HEK293T (cell line): ENCODE measurements at regions not wholly inside any gene's neighbourhood (a gene's known extent, or its start where the extent isn't known, plus 50 kb on each side); places are given as distances from the start of the nearest gene placed in this dataset.

Source experiments
- CTCF ChIA-PET: fragments of 350-600 bp; formaldehyde crosslinking; extraction: SDS; loops from one replicate; lab custom pipeline; 2021; ENCODE audit warnings: antibody characterized with exemption, inconsistent platforms; lab: Yijun Ruan, JAX
- POLR2A ChIA-PET: fragments of 350-600 bp; formaldehyde crosslinking; extraction: SDS; loops from one replicate; lab custom pipeline; 2020; ENCODE audit warnings: antibody characterized with exemption, inconsistent platforms; lab: Yijun Ruan, JAX
- DNase-seq: peaks from one replicate; pipeline ENCODE4 v3.0.0; 2012; ENCODE audit warnings: mixed read lengths; ENCODE audit errors: extremely low spot score
- ARNT ChIP-seq: fragments of 450-650 bp; IDR thresholded peaks from 2 replicates; pipeline ENCODE4 v1.6.1; 2017; ENCODE audit warnings: mild to moderate bottlenecking
- BHLHE40 ChIP-seq: fragments of 450-650 bp; IDR thresholded peaks from 2 replicates; pipeline ENCODE4 v1.6.1; 2016; ENCODE audit warnings: mild to moderate bottlenecking, moderate library complexity, borderline replicate concordance
- CTBP1 ChIP-seq: fragments of 450-650 bp; IDR thresholded peaks from 2 replicates; pipeline ENCODE4 v1.6.1; 2016; ENCODE audit warnings: borderline replicate concordance
- ELF4 ChIP-seq: fragments of 450-650 bp; IDR thresholded peaks from 2 replicates; pipeline ENCODE4 v1.6.1; 2017; ENCODE audit warnings: antibody characterized with exemption
- FOXA1 ChIP-seq: fragments of 450-650 bp; IDR thresholded peaks from 2 replicates; pipeline ENCODE4 v1.6.1; 2016; ENCODE audit warnings: mild to moderate bottlenecking
- FOXK2 ChIP-seq: fragments of 450-650 bp; IDR thresholded peaks from 2 replicates; pipeline ENCODE4 v1.6.1; 2016; ENCODE audit warnings: mild to moderate bottlenecking
- FOXM1 ChIP-seq: fragments of 450-650 bp; IDR thresholded peaks from 2 replicates; pipeline ENCODE4 v1.6.1; 2017; ENCODE audit warnings: mild to moderate bottlenecking, borderline replicate concordance
- HDGF ChIP-seq: fragments of 450-650 bp; IDR thresholded peaks from 2 replicates; pipeline ENCODE4 v1.6.1; 2017; ENCODE audit warnings: antibody characterized with exemption, borderline replicate concordance
- L3MBTL2 ChIP-seq: fragments of 450-650 bp; conservative IDR thresholded peaks from 2 replicates; pipeline ENCODE4 v1.6.1; 2016; ENCODE audit warnings: mild to moderate bottlenecking
- LEF1 ChIP-seq: fragments of 450-650 bp; IDR thresholded peaks from 2 replicates; pipeline ENCODE4 v1.6.1; 2017; ENCODE audit warnings: mild to moderate bottlenecking, borderline replicate concordance
- NFRKB ChIP-seq: fragments of 450-650 bp; IDR thresholded peaks from 2 replicates; pipeline ENCODE4 v1.6.1; 2016; ENCODE audit warnings: mild to moderate bottlenecking, moderate library complexity
- PKNOX1 ChIP-seq: fragments of 450-650 bp; IDR thresholded peaks from 2 replicates; pipeline ENCODE4 v1.6.1; 2016
- SP1 ChIP-seq: fragments of 450-650 bp; IDR thresholded peaks from 2 replicates; pipeline ENCODE4 v1.6.1; 2017
- SUZ12 ChIP-seq: fragments of 450-650 bp; IDR thresholded peaks from 2 replicates; pipeline ENCODE4 v1.6.1; 2016; ENCODE audit warnings: mild to moderate bottlenecking
- TARDBP ChIP-seq: fragments of 450-650 bp; IDR thresholded peaks from 2 replicates; pipeline ENCODE4 v1.6.1; 2016
- ZNF384 ChIP-seq: fragments of 450-650 bp; IDR thresholded peaks from 2 replicates; pipeline ENCODE4 v1.6.1; 2016

GRCh38 chr5:145236127-145236526 is 599.0 kb downstream of the PRELID2 start:
- ChIA-PET CTCF (no interaction called here), POLR2A (no interaction called here)
- no peak for TF ChIP-seq BHLHE40
- TF ChIP-seq CTBP1 = no peak
- TF ChIP-seq FOXM1 = no peak
- TF ChIP-seq NFRKB = no peak
- TF ChIP-seq SUZ12 = no peak
- TF ChIP-seq SP1 = no peak
- no peak for TF ChIP-seq HDGF
- no peak for TF ChIP-seq FOXK2
- no peak for TF ChIP-seq FOXA1
- TF ChIP-seq PKNOX1 = no peak
- TF ChIP-seq ARNT = no peak
- no peak for TF ChIP-seq ZNF384
- no peak for TF ChIP-seq LEF1
- TF ChIP-seq TARDBP = no peak
- no peak for TF ChIP-seq L3MBTL2
- no peak for TF ChIP-seq ELF4
- DNase-seq = no peak

- DNase-seq = no peak
- CTCF ChIA-PET = no interaction called here
- POLR2A ChIA-PET = no interaction called here
- TF ChIP-seq FOXK2 (no peak), ZNF384 (no peak), ELF4 (no peak), TARDBP (no peak)
These were observed 601.7 kb downstream of the PRELID2 start for GRCh38 chr5:145233461-145233860.

GRCh38 chr5:145230781-145231180 is 604.4 kb downstream of the PRELID2 start:
- ChIA-PET CTCF (no interaction called here), POLR2A (no interaction called here)
- no peak for DNase-seq
- TF ChIP-seq SP1 = no peak
- no peak for TF ChIP-seq HDGF
- TF ChIP-seq ZNF384 = no peak
- no peak for TF ChIP-seq L3MBTL2
- no peak for TF ChIP-seq CTBP1
- no peak for TF ChIP-seq PKNOX1
- TF ChIP-seq ELF4 = no peak
- no peak for TF ChIP-seq NFRKB
- no peak for TF ChIP-seq SUZ12
- TF ChIP-seq ARNT = no peak

- POLR2A ChIA-PET = no interaction called here
- CTCF ChIA-PET = no interaction called here
- DNase-seq = no peak
- TF ChIP-seq ZNF384 (no peak), FOXA1 (no peak), BHLHE40 (no peak), SP1 (no peak), FOXM1 (no peak), FOXK2 (no peak), NFRKB (no peak), ARNT (no peak), LEF1 (no peak), PKNOX1 (no peak), HDGF (no peak), SUZ12 (no peak), TARDBP (no peak), L3MBTL2 (no peak), CTBP1 (no peak), ELF4 (no peak)
These were observed 606.6 kb downstream of the PRELID2 start for GRCh38 chr5:145228564-145228963.

- TF ChIP-seq FOXK2 (no peak), NFRKB (no peak), LEF1 (no peak), HDGF (no peak), ZNF384 (no peak), TARDBP (no peak), FOXM1 (no peak), SP1 (no peak), L3MBTL2 (no peak), ELF4 (no peak), FOXA1 (no peak), CTBP1 (no peak), BHLHE40 (no peak), PKNOX1 (no peak), SUZ12 (no peak), ARNT (no peak)
- DNase-seq = no peak
- ChIA-PET POLR2A (no interaction called here), CTCF (no interaction called here)
These were observed 607.3 kb downstream of the PRELID2 start for GRCh38 chr5:145227881-145228280.

- CTCF ChIA-PET = interaction anchor here (0.6 kb wide), 1 partner anchor 11 kb away, joined by 3 read pairs; no protein-coding TSS in a partner anchor
- DNase-seq = no peak
- no peak for TF ChIP-seq CTBP1
- TF ChIP-seq FOXM1 = no peak
- TF ChIP-seq SP1 = no peak
- POLR2A ChIA-PET = no interaction called here
These were observed 608.4 kb downstream of the PRELID2 start for GRCh38 chr5:145226726-145227125.
